K562 (cell line): ENCODE measurements at regions not wholly inside any gene's neighbourhood (a gene's known extent, or its start where the extent isn't known, plus 50 kb on each side); places are given as distances from the start of the nearest gene placed in this dataset.
A peak's percentile ranks its signal among the peaks of the same experiment; 100 is the strongest.

Source experiments
- ATF1 ChIP-seq, 2 experiments: fragments of 450-650 bp in 1 of 2; IDR thresholded peaks; 2 replicates each; pipeline ENCODE4 v1.6.1; 2016; ENCODE audit warnings: missing compliant biosample characterization in 1 of 2, missing genetic modification characterization in 1 of 2
- CHCHD3 ChIP-seq: fragments of 250-450 bp; sonication (Bioruptor Pico); IDR thresholded peaks from 2 replicates; pipeline ENCODE4 v2.1.2; 2022; ENCODE audit warnings: mild to moderate bottlenecking
- CHD4 ChIP-seq: fragments of 200-600 bp; sonication (generic); IDR thresholded peaks from 3 replicates; pipeline ENCODE4 v1.6.1; 2012; ENCODE audit warnings: low read depth, mild to moderate bottlenecking, mixed read lengths, low read length, inconsistent platforms; ENCODE audit not compliant: insufficient read depth, insufficient replicate concordance, poor library complexity, severe bottlenecking
- EP300 ChIP-seq: IDR thresholded peaks from 2 replicates; pipeline ENCODE4 v1.6.1; 2012; ENCODE audit warnings: low read length, improper control_type of control experiment
- FOXK2 ChIP-seq, 2 experiments: fragments of 450-650 bp; IDR thresholded peaks in 1 of 2; conservative IDR thresholded peaks in 1 of 2; 2 replicates each; pipeline ENCODE4 v1.6.1; 2016; ENCODE audit warnings: low read depth in 2 of 2, mild to moderate bottlenecking in 1 of 2
- KAT2B ChIP-seq: IDR thresholded peaks from one replicate; pipeline ENCODE4 v1.6.1; 2012; ENCODE audit warnings: low read depth, mild to moderate bottlenecking, control low read depth, inconsistent platforms, low read length, moderate library complexity
- KAT7 ChIP-seq: sonication (generic); formaldehyde crosslinking; IDR thresholded peaks from 2 replicates; pipeline ENCODE4 v1.8.0; 2022; ENCODE audit warnings: missing genetic modification reagents, mild to moderate bottlenecking, borderline replicate concordance
- MEF2A ChIP-seq: IDR thresholded peaks from 2 replicates; pipeline ENCODE4 v1.6.1; 2011; ENCODE audit warnings: low read depth, mild to moderate bottlenecking, low read length, moderate library complexity; ENCODE audit not compliant: control insufficient read depth
- POLR2G ChIP-seq: fragments of 200-400 bp; formaldehyde crosslinking; IDR thresholded peaks from 2 replicates; pipeline ENCODE4 v1.6.1; 2017; ENCODE audit warnings: low read depth, mild to moderate bottlenecking, antibody characterized with exemption, low read length, moderate library complexity
- RBM15 ChIP-seq: fragments of 200-400 bp; formaldehyde crosslinking; IDR thresholded peaks from 2 replicates; pipeline ENCODE4 v1.6.1; 2018; ENCODE audit warnings: mild to moderate bottlenecking, low read length, moderate library complexity; ENCODE audit not compliant: insufficient read depth
- RHOXF2B ChIP-seq: fragments of 250-450 bp; sonication (Bioruptor Pico); conservative IDR thresholded peaks from 2 replicates; pipeline ENCODE4 v1.5.1; 2021
- SIN3A ChIP-seq, 2 experiments: fragments of 150-350 bp in 1 of 2; IDR thresholded peaks; 2 replicates each; pipeline ENCODE4 v1.6.1; 2011 to 2016; ENCODE audit warnings: borderline replicate concordance in 2 of 2, low read depth in 2 of 2, low read length in 2 of 2, mild to moderate bottlenecking in 2 of 2, moderate library complexity in 2 of 2; ENCODE audit not compliant: control insufficient read depth in 1 of 2
- STAT5A ChIP-seq: IDR thresholded peaks from 2 replicates; pipeline ENCODE4 v1.6.1; 2012; ENCODE audit warnings: low read length, inconsistent platforms, borderline replicate concordance
- TEAD2 ChIP-seq: fragments of 450-650 bp; IDR thresholded peaks from 2 replicates; pipeline ENCODE4 v1.6.1; 2016; ENCODE audit warnings: missing genetic modification characterization, control low read depth, missing compliant biosample characterization
- ZKSCAN8 ChIP-seq: fragments of 200-800 bp; sonication (Bioruptor generic); IDR thresholded peaks from 2 replicates; pipeline ENCODE4 v1.6.1; 2016; ENCODE audit warnings: missing genetic modification characterization, missing compliant biosample characterization
- ZNF217 ChIP-seq: sonication (generic); formaldehyde crosslinking; IDR thresholded peaks from 2 replicates; pipeline ENCODE4 v1.8.0; 2022; ENCODE audit warnings: mild to moderate bottlenecking, missing genetic modification reagents
- ZNF239 ChIP-seq: fragments of 250-450 bp; sonication (Bioruptor Pico); IDR thresholded peaks from 2 replicates; pipeline ENCODE4 v1.4.0; 2020; ENCODE audit warnings: mild to moderate bottlenecking
- ZNF354B ChIP-seq: fragments of 250-450 bp; sonication (Bioruptor Pico); IDR thresholded peaks from 2 replicates; pipeline ENCODE4 v1.4.0; 2020
- TF ChIP-seq, protein P1 (sequence below): fragments of 450-650 bp; formaldehyde crosslinking; IDR thresholded peaks from 2 replicates; pipeline ENCODE4 v1.4.0; 2020; ENCODE audit warnings: mild to moderate bottlenecking, moderate library complexity
- TF ChIP-seq, protein P2 (sequence below): conservative IDR thresholded peaks from 2 replicates; pipeline ENCODE4 v1.6.1; 2011; ENCODE audit warnings: low read depth, mild to moderate bottlenecking, low read length; ENCODE audit not compliant: control insufficient read depth
- TF ChIP-seq, protein P3 (sequence below): fragments of 450-650 bp; IDR thresholded peaks from 2 replicates; pipeline ENCODE4 v1.6.1; 2017; ENCODE audit warnings: mild to moderate bottlenecking, moderate library complexity
- TF ChIP-seq, protein P4 (sequence below): fragments of 450-650 bp; IDR thresholded peaks from 2 replicates; pipeline ENCODE4 v1.6.1; 2016
- TF ChIP-seq, protein P5 (sequence below): IDR thresholded peaks from 2 replicates; pipeline ENCODE4 v1.6.1; 2011; ENCODE audit not compliant: insufficient read length; ENCODE audit errors: extremely low read depth

DNA sequence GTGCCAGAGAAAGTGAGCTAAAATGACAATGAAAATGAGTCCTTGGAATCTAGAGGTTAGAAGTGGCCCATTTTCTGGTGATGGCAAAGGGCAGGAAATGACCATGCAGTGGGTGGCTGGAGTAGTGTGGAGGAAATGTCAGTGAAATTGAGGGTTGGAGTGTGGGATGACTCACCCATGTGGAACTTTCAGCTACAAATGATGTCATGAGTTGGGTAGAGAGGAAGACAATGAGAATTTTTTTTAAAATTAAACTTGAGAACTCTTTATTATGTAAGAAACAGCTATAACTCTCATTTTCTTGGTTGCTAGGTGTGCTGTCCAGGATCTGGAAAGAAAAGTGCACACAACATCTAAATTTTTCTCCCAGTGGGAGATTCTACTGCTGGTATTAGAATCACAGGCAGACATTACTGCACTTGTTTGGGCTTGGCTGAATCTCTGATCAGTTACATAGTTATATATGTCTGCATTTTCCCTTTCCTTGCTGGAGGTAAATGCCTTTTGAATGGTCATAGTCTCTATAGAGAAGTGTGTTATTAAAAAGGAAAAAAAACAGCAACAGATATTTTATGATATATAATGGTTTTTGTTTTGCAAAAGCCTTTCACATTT lies 56.8 kb upstream of the GNG12 start (continued):
- TF ChIP-seq, protein P1, sequence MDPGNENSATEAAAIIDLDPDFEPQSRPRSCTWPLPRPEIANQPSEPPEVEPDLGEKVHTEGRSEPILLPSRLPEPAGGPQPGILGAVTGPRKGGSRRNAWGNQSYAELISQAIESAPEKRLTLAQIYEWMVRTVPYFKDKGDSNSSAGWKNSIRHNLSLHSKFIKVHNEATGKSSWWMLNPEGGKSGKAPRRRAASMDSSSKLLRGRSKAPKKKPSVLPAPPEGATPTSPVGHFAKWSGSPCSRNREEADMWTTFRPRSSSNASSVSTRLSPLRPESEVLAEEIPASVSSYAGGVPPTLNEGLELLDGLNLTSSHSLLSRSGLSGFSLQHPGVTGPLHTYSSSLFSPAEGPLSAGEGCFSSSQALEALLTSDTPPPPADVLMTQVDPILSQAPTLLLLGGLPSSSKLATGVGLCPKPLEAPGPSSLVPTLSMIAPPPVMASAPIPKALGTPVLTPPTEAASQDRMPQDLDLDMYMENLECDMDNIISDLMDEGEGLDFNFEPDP (CRISPR knock-in tag) = no peak
- TF ChIP-seq FOXK2 (conservative IDR thresholded peaks at IDR 0.05 in 1 of 2, IDR thresholded peaks at IDR 0.05 in 1 of 2; ENCODE audit: low read depth in 2 of 2) (no peak), KAT7 (CRISPR knock-in tag) (no peak), RBM15 (no peak), ATF1 (CRISPR knock-in tag; IDR thresholded peaks at IDR 0.05) (no peak), ATF1 (tag; IDR thresholded peaks at IDR 0.05) (peak; percentile 45; the same call in 1 of the 2 replicates), ZNF239 (CRISPR knock-in tag) (no peak), CHCHD3 (CRISPR knock-in tag) (no peak), MEF2A (no peak), ZKSCAN8 (CRISPR knock-in tag) (peak; percentile 28; the same call in 1 of the 2 replicates), CHD4 (no peak), ZNF354B (no peak), EP300 (no peak), RHOXF2B (CRISPR knock-in tag) (no peak), POLR2G (no peak), ZNF217 (CRISPR knock-in tag) (no peak), STAT5A (no peak), SIN3A (IDR thresholded peaks at IDR 0.05; ENCODE audit: borderline replicate concordance in 2 of 2, control insufficient read depth in 1 of 2, low read depth in 2 of 2, low read length in 2 of 2) (no peak), KAT2B (no peak), TEAD2 (no peak)
- TF ChIP-seq, protein P2, sequence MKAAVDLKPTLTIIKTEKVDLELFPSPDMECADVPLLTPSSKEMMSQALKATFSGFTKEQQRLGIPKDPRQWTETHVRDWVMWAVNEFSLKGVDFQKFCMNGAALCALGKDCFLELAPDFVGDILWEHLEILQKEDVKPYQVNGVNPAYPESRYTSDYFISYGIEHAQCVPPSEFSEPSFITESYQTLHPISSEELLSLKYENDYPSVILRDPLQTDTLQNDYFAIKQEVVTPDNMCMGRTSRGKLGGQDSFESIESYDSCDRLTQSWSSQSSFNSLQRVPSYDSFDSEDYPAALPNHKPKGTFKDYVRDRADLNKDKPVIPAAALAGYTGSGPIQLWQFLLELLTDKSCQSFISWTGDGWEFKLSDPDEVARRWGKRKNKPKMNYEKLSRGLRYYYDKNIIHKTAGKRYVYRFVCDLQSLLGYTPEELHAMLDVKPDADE = no peak
- TF ChIP-seq, protein P3, sequence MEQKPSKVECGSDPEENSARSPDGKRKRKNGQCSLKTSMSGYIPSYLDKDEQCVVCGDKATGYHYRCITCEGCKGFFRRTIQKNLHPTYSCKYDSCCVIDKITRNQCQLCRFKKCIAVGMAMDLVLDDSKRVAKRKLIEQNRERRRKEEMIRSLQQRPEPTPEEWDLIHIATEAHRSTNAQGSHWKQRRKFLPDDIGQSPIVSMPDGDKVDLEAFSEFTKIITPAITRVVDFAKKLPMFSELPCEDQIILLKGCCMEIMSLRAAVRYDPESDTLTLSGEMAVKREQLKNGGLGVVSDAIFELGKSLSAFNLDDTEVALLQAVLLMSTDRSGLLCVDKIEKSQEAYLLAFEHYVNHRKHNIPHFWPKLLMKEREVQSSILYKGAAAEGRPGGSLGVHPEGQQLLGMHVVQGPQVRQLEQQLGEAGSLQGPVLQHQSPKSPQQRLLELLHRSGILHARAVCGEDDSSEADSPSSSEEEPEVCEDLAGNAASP = no peak
- TF ChIP-seq, protein P4, sequence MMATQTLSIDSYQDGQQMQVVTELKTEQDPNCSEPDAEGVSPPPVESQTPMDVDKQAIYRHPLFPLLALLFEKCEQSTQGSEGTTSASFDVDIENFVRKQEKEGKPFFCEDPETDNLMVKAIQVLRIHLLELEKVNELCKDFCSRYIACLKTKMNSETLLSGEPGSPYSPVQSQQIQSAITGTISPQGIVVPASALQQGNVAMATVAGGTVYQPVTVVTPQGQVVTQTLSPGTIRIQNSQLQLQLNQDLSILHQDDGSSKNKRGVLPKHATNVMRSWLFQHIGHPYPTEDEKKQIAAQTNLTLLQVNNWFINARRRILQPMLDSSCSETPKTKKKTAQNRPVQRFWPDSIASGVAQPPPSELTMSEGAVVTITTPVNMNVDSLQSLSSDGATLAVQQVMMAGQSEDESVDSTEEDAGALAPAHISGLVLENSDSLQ = no peak
- TF ChIP-seq, protein P5, sequence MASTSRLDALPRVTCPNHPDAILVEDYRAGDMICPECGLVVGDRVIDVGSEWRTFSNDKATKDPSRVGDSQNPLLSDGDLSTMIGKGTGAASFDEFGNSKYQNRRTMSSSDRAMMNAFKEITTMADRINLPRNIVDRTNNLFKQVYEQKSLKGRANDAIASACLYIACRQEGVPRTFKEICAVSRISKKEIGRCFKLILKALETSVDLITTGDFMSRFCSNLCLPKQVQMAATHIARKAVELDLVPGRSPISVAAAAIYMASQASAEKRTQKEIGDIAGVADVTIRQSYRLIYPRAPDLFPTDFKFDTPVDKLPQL = no peak
